NCI-H2171 treated with DMSO at 0.1 percent for 48 hours (cell line): ENCODE measurements at regions not wholly inside any gene's neighbourhood (a gene's known extent, or its start where the extent isn't known, plus 50 kb on each side); places are given as distances from the start of the nearest gene placed in this dataset.
A peak's percentile ranks its signal among the peaks of the same experiment; 100 is the strongest.
"Not testable (repeated sequence)": the region's sequence is repeated elsewhere in the genome, so short reads cannot be mapped to it uniquely, and the experiment has no call there.

Source experiments
- DNase-seq: peaks from one replicate; lab custom pipeline; 2025; lab: John Stamatoyannopoulos, UW

DNA sequence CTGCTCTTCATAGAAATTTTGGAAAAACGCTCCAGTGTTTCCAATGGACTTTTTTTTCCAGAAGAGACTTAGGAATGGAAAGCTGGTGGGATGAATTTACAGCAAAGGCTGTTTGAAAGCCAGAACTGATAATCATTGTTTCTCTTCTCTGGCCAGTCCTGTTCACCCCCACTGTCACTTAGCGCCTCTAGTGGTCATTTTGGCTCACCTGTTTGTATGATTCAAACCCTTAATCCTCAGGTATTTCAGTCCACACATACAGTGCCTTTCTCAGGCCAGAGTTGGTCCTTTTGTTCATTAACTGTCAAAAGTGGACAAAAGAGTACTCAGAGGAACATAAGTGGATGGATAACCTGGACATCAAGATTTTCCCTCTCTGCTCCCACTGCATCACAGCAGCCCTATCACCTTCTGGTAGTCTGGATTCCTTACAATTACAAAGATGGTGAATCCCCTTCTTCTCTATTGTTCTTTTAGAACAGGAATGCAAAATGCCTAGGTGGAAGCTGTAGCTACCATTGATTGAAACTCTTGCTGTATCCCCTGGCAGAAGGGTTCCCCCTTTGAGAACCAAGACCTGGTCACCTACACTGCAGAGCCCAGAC, 177.6 kb upstream of the OLFM3 start:
- DNase-seq = no peak

DNA sequence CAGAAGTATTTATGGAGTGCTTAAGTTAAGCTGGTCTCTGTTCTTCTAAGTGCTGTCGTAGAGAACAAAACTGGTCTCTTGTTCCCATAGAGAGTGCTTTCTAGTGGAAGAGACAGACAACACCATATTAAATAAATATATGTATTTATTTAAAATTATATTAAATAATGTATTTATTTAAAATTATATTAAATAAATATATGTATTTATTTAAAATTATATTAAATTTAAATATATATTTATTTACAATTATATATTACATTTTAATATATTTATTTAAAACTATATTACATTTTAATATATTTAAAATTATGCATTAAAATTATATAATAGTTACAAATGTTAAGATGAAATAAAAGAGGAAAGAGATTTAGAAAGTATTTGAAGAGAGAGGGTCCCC, 175.5 kb upstream of the OLFM3 start:
- DNase-seq = no peak

DNA sequence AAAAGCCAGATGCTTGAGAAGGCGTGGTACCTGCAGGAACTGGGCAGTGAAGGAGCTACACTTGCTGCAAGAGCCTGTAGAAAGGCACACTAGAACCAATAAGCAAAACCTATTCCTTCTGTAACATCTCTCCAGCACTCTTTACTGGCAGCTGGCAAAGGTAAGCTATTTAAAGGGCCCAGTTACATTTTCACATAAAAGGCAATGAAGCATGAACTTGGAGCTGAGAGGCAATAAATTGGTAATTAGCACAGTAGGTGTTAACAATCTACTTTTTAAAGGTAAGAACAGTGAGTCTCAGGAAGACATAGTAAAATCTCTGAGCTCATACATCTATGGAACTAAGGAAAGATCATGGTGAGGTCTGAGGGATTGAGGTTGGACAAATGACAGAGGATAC, 167.1 kb upstream of the OLFM3 start:
- DNase-seq = peak; percentile 4

DNA sequence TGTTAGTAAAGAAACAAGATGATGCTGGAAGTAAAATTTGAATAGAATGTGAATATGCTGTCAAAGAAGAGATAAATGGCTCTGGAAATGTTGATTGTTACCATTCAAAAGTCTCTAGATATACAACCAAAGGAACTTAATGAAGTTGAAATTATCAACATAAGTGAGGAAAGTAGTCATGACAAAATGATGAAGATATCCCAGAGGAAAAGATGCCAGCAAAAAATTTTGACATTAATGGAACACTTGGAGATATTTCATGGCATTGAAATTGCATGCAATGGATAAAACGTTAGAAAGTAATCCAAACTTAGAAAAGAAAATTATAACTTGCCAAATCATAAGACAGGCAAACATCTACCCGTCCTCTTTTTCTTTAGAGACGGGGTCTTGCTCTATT, 154.5 kb upstream of the OLFM3 start:
- no peak for DNase-seq

DNA sequence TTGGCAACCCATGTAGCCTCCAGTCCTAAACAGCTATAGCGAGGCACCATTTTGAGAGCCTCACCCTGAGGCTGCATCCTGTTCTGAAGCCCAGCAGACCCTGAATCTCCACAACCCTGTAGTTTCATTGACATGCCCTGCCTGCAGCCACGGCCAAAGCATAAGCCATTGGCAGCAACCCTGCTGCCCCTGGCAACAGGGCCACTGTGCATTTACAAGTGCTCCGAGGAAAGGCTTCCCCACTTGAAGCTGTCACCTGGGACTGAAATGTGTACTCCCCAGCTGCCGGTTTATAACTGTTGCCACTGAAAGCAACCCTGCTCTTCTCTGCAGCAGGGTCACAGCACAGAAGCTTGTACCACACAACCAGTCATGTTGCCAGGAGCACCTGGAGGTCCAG, 124.2 kb upstream of the OLFM3 start:
- no peak for DNase-seq

DNA sequence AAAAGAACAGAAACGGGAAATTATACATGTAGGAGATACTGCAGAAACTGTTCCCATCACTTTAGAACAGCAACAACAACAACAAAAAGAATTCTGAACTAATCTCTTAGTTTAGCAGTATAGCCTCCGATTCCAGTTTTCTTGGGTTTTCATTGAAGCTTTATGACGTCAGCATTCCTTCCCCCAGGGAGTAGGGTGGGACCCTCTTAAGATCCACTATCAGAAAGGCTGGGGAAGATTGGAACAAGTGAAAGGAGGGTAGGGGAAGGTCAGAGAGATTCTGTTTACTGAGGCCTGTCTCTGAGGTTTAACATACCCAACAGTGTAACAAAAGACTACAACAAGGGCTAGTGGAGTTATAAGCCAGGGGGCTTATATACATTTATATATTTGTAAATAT, 121.4 kb upstream of the OLFM3 start:
- no peak for DNase-seq

DNA sequence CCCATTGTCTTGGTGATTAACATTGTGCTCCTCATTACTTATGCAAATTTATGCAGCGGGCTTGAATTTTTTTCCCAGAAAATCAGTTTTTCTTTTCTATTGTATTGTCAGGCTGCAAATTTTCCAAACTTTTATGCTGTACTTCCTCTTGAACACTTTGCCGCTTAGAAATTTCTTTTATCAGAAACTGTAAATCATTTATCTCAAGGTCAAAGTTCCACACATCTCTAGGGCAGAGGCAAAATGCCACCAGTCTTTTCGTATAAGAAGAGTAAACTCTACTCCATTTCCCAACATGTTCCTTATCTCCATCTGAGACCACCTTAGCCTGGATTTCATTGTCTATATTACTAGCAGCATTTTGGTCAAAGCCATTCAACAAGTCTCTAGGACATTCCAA, 113.9 kb upstream of the OLFM3 start:
- DNase-seq = no peak

DNA sequence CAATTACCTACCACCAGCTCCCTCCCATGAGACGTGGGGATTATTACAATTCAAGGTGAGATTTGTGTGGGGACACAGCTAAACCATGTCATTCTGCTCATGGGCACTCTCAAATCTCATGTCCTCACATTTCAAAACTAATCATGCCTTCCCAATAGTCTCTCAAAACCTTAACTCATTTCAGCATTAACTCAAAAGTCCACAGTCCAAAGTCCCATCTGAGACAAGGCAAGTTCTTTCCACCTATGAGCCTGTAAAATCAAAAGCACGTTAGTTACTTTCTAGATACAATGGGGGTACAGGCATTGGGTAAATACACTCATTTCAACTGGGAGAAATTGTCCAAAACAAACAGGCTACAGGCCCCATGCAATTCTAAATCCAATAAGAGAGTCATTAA, 112.8 kb upstream of the OLFM3 start:
- DNase-seq = not testable (repeated sequence)

- no peak for DNase-seq
These were observed 110.7 kb upstream of the OLFM3 start for GRCh38 chr1:102107441-102107840.

- DNase-seq = no peak
These were observed 109.3 kb upstream of the OLFM3 start for GRCh38 chr1:102105931-102106550.

GRCh38 chr1:102103646-102104045, 106.9 kb upstream of the OLFM3 start:
- DNase-seq = no peak

- DNase-seq = no peak
These were observed 105.6 kb upstream of the OLFM3 start for GRCh38 chr1:102102276-102102780.

DNA sequence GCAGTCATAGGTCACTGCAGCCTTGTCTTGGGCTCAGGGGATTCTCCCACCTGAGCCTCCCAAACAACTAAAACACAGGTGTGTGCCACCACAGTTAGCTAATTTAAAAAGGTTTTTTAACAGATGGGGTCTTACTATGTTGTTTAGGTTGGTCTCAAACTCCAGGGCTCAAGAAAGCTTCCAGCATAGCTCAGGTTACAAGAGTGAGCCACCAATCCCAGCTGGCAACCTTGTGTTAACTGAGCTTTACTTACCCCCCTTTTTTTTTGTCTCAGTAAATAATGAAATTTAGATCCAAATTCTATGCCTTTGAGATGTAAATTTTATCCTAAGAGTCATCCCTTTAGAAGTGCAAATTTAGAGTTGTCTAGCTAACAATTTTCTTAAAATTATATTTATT, 103.9 kb upstream of the OLFM3 start:
- no peak for DNase-seq

GRCh38 chr1:102099916-102100315, 103.2 kb upstream of the OLFM3 start:
- no peak for DNase-seq

DNA sequence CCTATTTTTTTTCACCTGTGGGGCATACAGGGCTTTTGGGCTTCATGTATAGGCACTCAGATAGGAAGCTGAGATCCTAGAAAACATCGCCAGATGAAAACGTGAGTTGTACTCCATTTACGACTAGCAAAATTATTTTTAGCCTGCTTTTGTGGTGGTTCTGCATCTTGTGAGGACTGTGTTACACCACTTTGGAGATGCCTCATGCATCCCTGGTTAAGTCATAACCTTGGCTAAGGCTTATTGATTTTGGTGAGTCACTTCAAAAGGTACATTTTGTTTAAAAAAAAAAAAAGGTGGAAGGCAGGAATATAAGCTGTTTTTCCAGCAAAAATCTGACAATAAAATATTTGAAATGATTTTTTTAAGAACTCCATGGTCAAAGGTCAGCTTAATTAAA, 101.8 kb upstream of the OLFM3 start:
- DNase-seq = no peak

GRCh38 chr1:102098081-102098480, 101.4 kb upstream of the OLFM3 start:
- DNase-seq = no peak

DNA sequence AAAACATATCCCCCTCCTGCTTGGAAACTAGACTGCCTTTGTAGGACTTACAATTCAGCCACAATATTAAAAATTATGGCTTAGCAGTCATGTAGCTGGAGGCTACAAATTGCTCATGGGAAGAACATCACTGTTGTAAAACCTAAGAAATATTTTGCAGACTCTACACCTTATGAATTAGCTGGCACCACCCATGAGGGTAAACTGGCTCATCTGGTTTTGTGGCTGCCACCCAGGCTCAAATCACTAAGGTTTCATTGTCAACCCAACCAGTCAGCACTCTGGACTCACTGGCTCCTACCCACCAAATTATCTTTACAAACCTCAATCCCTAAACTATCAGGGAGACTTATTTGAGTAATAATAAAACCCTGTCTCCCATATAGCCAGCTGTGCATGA, 100.7 kb upstream of the OLFM3 start:
- no peak for DNase-seq

DNA sequence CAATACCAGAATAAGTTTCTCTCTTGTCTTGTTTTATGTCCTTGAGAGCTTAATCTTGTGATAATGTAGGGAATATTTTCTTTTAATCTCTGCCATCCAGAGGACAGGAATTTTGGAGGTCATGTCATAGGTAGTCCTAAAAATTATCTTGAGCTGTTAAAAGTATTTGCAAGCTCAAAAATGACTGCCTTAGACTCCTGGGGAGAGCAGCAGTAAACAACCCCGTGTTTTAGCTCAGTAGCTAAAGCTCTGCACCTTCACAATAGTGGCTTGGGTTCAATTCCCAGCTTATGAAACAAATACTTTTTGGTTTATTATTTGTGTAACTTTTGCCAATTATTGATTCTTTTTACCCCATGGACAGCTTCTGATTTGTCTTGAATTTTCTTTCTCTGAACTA, 99.4 kb upstream of the OLFM3 start:
- DNase-seq = no peak

DNA sequence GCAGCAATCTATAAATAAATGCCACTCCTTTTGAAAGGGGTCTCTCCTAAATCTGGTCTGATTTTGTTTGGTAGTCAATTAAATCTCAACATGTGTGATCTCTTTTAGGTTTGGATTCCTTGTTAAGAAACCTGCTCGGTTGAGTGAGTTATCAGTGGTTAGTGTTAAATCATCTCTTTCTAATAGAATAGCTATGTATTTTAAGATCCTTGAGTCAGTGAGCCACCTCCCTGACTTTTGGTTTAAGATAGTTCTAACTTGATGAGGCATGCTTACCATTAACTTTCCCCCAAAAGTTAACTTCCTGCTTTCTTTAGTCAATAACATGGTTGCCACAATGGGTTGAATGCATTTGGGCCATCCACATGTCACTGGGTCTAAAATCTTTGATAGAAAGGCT, 93.1 kb upstream of the OLFM3 start:
- no peak for DNase-seq

DNA sequence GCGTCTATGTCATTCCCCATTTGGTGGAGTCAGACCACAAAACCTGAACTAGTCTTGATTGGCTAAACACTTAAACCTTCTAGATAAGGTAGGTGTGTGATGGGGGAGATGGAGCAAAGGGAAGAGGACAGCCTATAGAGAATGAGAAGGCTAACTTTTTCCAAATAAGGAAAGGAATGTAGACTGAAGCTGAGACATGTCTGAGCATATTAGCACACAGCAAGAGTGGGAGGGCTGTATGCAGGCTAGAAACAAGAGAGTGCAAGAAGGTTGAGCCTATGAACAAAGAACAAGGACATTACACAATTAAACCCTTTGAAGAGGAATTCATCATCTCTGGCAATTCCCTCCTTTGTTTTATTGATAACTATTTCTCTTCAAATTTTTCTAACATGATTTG, 89.2 kb upstream of the OLFM3 start:
- DNase-seq = no peak

DNA sequence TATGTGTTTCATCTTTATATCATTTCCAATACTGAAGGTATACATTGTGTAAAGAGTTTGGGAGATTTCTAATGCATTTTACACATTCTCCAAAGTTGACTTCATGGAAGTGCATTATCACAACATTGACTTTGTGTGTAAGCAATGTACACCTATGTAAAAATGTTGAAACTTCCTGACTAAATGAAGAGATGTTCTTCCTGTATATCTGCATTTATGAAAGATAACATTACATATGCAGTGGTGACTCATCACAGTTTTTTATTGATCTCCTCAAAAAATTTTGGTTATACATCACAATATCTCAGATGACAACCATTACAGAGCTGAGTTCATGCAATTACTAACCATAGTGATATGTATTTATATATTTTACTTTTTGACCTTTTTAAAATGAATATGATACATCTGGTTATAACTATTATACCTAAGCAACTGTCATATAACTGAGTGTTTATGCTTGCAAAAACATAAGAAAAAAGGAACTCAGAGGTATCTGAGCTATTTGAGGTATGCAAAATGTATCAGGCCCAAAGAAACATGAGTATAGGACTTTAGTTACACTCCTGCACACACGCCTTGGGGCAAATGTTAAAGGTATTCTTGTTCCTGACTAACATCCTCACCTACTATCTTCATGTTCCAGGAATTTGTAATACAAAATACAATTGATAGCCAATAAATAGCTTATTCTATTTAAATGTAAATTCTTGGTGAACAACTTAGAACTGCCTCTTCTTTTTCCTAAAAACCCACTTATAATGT, 88.2 kb upstream of the OLFM3 start:
- DNase-seq = no peak

- DNase-seq = no peak
These were observed 86.5 kb upstream of the OLFM3 start for GRCh38 chr1:102083192-102083591.

- DNase-seq = no peak
These were observed 78.1 kb upstream of the OLFM3 start for GRCh38 chr1:102074874-102075273.
